Activated T-cell treated with anti-CD3 and anti-CD28 coated beads, Interleukin-2, amount 50 U/mL, for 72 hours (primary cell): ENCODE measurements at regions not wholly inside any gene's neighbourhood (a gene's known extent, or its start where the extent isn't known, plus 50 kb on each side); places are given as distances from the start of the nearest gene placed in this dataset.

Experiments used
- ATAC-seq, 2 donors: fragments of 150-1000 bp; cut with Tn5 transposase; replicated peaks in 1 of 2; 2 replicates each; pipeline ENCODE4 v1.10.0; 2021; ENCODE audit warnings: moderate library complexity in 2 of 2, mild to moderate bottlenecking in 1 of 2
- DNase-seq, 2 donors: peaks; one replicate each; pipeline ENCODE4 v3.0.0; 2021 to 2022; ENCODE audit warnings: mixed read lengths in 1 of 2
- H3K27ac Mint-ChIP-seq: one replicate; pipeline ENCODE4 v1.8.0; 2022; ENCODE audit warnings: mild to moderate bottlenecking, moderate library complexity, mixed read lengths
- H3K27me3 Mint-ChIP-seq: one replicate; pipeline ENCODE4 v1.8.0; 2022; ENCODE audit warnings: low read depth, mixed read lengths
- H3K36me3 Mint-ChIP-seq, 2 donors: one replicate each; pipeline ENCODE4 v1.8.0; 2022; ENCODE audit warnings: mixed read lengths in 2 of 2, mild to moderate bottlenecking in 1 of 2; ENCODE audit not compliant: insufficient read depth in 2 of 2
- H3K4me1 Mint-ChIP-seq: one replicate; pipeline ENCODE4 v1.8.0; 2022; ENCODE audit warnings: low read depth, mixed read lengths
- H3K4me3 Mint-ChIP-seq, 2 donors: one replicate each; pipeline ENCODE4 v1.8.0; 2022; ENCODE audit warnings: mild to moderate bottlenecking in 2 of 2, mixed read lengths in 2 of 2, moderate library complexity in 2 of 2
- H3K9me3 Mint-ChIP-seq, 2 donors: one replicate each; pipeline ENCODE4 v1.8.0; 2022; ENCODE audit warnings: mixed read lengths in 2 of 2

GRCh38 chr20:18989736-18990474, 176.3 kb downstream of the SCP2D1 start:
- Mint-ChIP-seq H3K36me3 (no peaks in the 10 kb centered on the region), H3K4me1 (no peaks in the 10 kb centered on the region), H3K9me3 (peaks cover 0 to 6% of the 10 kb centered on the region in 2 donors), H3K27me3 (no peaks in the 10 kb centered on the region), H3K27ac (no peak overlapping the region), H3K4me3 (no peak overlapping the region)
- no peak for ATAC-seq
- no peak for DNase-seq

GRCh38 chr20:18991012-18991411, 177.4 kb downstream of the SCP2D1 start:
- Mint-ChIP-seq H3K4me1 (no peaks in the 10 kb centered on the region), H3K4me3 (no peak overlapping the region), H3K9me3 (peaks cover 0 to 6% of the 10 kb centered on the region in 2 donors), H3K27me3 (no peaks in the 10 kb centered on the region), H3K27ac (no peak overlapping the region), H3K36me3 (no peaks in the 10 kb centered on the region)
- DNase-seq = no peak
- no peak for ATAC-seq

GRCh38 chr20:18992418-18992817, 178.8 kb downstream of the SCP2D1 start:
- Mint-ChIP-seq H3K9me3 (peaks cover 3 to 6% of the 10 kb centered on the region in 2 donors), H3K4me1 (no peaks in the 10 kb centered on the region), H3K36me3 (no peaks in the 10 kb centered on the region), H3K27ac (no peak overlapping the region), H3K27me3 (no peaks in the 10 kb centered on the region), H3K4me3 (no peak overlapping the region)
- DNase-seq = no peak
- no peak for ATAC-seq

GRCh38 chr20:18995455-18995854, 181.9 kb downstream of the SCP2D1 start:
- no peaks in the 10 kb centered on the region for H3K27me3 Mint-ChIP-seq
- H3K36me3 Mint-ChIP-seq = no peaks in the 10 kb centered on the region
- ATAC-seq = peak; percentile 29 to 50
- no peaks in the 10 kb centered on the region for H3K4me1 Mint-ChIP-seq
- no peak overlapping the region for H3K4me3 Mint-ChIP-seq
- H3K9me3 Mint-ChIP-seq = peaks cover 3 to 6% of the 10 kb centered on the region in 2 donors
- no peak for DNase-seq
- H3K27ac Mint-ChIP-seq = no peak overlapping the region

GRCh38 chr20:18999086-18999485, 185.5 kb downstream of the SCP2D1 start:
- Mint-ChIP-seq H3K36me3 (no peaks in the 10 kb centered on the region), H3K4me1 (no peaks in the 10 kb centered on the region), H3K9me3 (peaks cover 1 to 3% of the 10 kb centered on the region in 2 donors), H3K27ac (no peak overlapping the region), H3K27me3 (no peaks in the 10 kb centered on the region), H3K4me3 (no peak overlapping the region)
- DNase-seq = no peak
- ATAC-seq = no peak

- no peak for ATAC-seq
- H3K27me3 Mint-ChIP-seq = no peaks in the 10 kb centered on the region
- no peak overlapping the region for H3K27ac Mint-ChIP-seq
- H3K9me3 Mint-ChIP-seq = peaks cover 0 to 3% of the 10 kb centered on the region in 2 donors
- H3K4me3 Mint-ChIP-seq = no peak overlapping the region
- no peak for DNase-seq
- no peaks in the 10 kb centered on the region for H3K36me3 Mint-ChIP-seq
- no peaks in the 10 kb centered on the region for H3K4me1 Mint-ChIP-seq
Measured at GRCh38 chr20:19000078-19000477, 186.5 kb downstream of the SCP2D1 start.

- Mint-ChIP-seq H3K27me3 (no peaks in the 10 kb centered on the region), H3K36me3 (no peaks in the 10 kb centered on the region), H3K9me3 (peaks cover 0 to 2% of the 10 kb centered on the region in 2 donors), H3K27ac (no peak overlapping the region), H3K4me1 (no peaks in the 10 kb centered on the region), H3K4me3 (no peak overlapping the region)
- no peak for DNase-seq
- no peak for ATAC-seq
Measured at GRCh38 chr20:19001177-19001576, 187.6 kb downstream of the SCP2D1 start.

- ATAC-seq = no peak
Measured at GRCh38 chr20:19003366-19004336, 190.1 kb downstream of the SCP2D1 start.

GRCh38 chr20:19004975-19005374, 191.4 kb downstream of the SCP2D1 start:
- Mint-ChIP-seq H3K36me3 (no peaks in the 10 kb centered on the region), H3K27ac (no peak overlapping the region), H3K4me3 (no peak overlapping the region), H3K27me3 (peaks cover 6% of the 10 kb centered on the region), H3K9me3 (peaks cover 0 to 1% of the 10 kb centered on the region in 2 donors), H3K4me1 (no peaks in the 10 kb centered on the region)
- no peak for DNase-seq
- no peak for ATAC-seq

More at GRCh38 chr20:19003366-19004336, 190.1 kb downstream of the SCP2D1 start:
- H3K4me3 Mint-ChIP-seq = no peak overlapping the region
- H3K27ac Mint-ChIP-seq = no peak overlapping the region
- H3K9me3 Mint-ChIP-seq = peaks cover 0 to 1% of the 10 kb centered on the region in 2 donors
- H3K36me3 Mint-ChIP-seq = no peaks in the 10 kb centered on the region
- no peaks in the 10 kb centered on the region for H3K4me1 Mint-ChIP-seq
- peaks cover 6% of the 10 kb centered on the region for H3K27me3 Mint-ChIP-seq
- no peak for DNase-seq

- Mint-ChIP-seq H3K4me3 (no peak overlapping the region), H3K36me3 (no peaks in the 10 kb centered on the region), H3K27ac (no peak overlapping the region), H3K9me3 (peaks cover 0 to 1% of the 10 kb centered on the region in 2 donors), H3K27me3 (peaks cover 6% of the 10 kb centered on the region), H3K4me1 (no peaks in the 10 kb centered on the region)
- no peak for DNase-seq
- ATAC-seq = no peak
Measured at GRCh38 chr20:19008497-19008896, 194.9 kb downstream of the SCP2D1 start.

- Mint-ChIP-seq H3K4me3 (no peak overlapping the region), H3K27me3 (peaks cover 6% of the 10 kb centered on the region), H3K9me3 (peaks cover 0 to 1% of the 10 kb centered on the region in 2 donors), H3K27ac (no peak overlapping the region), H3K4me1 (no peaks in the 10 kb centered on the region), H3K36me3 (no peaks in the 10 kb centered on the region)
- no peak for DNase-seq
- ATAC-seq = no peak
Measured at GRCh38 chr20:19009081-19009688, 195.6 kb downstream of the SCP2D1 start.

GRCh38 chr20:19012676-19013075, 199.1 kb downstream of the SCP2D1 start:
- Mint-ChIP-seq H3K4me1 (no peaks in the 10 kb centered on the region), H3K9me3 (no peaks in the 10 kb centered on the region), H3K27me3 (no peaks in the 10 kb centered on the region), H3K36me3 (no peaks in the 10 kb centered on the region), H3K27ac (no peak overlapping the region), H3K4me3 (no peak overlapping the region)
- DNase-seq (no peak), ATAC-seq (no peak)

GRCh38 chr20:19013907-19014306, 198.5 kb upstream of the SLC24A3 start:
- DNase-seq (no peak), ATAC-seq (no peak)
- no peaks in the 10 kb centered on the region for H3K36me3 Mint-ChIP-seq
- H3K4me3 Mint-ChIP-seq = no peak overlapping the region
- H3K9me3 Mint-ChIP-seq = no peaks in the 10 kb centered on the region
- no peak overlapping the region for H3K27ac Mint-ChIP-seq
- no peaks in the 10 kb centered on the region for H3K4me1 Mint-ChIP-seq
- no peaks in the 10 kb centered on the region for H3K27me3 Mint-ChIP-seq
